ENCODE measurements at regions not wholly inside any gene's neighbourhood (a gene's known extent, or its start where the extent isn't known, plus 50 kb on each side); places are given as distances from the start of the nearest gene placed in this dataset.

DNA sequence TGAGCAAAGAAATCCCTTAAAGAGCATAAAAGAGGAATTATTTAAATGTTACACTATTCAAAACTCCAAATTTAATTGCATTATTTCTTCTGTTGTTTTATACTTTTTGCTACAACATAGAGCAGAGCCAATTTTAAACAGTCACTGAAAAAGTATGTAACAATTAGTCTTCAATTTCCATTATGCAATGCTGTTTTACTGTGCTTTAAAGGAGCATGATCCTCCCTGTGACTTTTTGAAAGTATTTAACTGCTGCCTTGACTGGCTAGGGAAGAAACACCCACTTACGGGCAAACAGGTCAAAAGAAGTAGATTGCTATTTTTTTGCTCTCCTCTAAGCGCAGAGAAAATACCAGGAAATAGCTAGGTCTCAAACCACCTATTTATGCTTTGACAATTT is 217.4 kb upstream of the GCFC2 start:
- H3K4me3 Mint-ChIP-seq (ENCODE audit: unreplicated experiment): no peak overlapping the region
- no peaks in the 10 kb centered on the region for H3K4me1 Mint-ChIP-seq (ENCODE audit: low read depth, unreplicated experiment)
- H3K27ac Mint-ChIP-seq (ENCODE audit: unreplicated experiment): no peak overlapping the region
- DNase-seq: no peak
- H3K36me3 Mint-ChIP-seq (ENCODE audit: unreplicated experiment): no peaks in the 10 kb centered on the region
- TF ChIP-seq, protein P1, sequence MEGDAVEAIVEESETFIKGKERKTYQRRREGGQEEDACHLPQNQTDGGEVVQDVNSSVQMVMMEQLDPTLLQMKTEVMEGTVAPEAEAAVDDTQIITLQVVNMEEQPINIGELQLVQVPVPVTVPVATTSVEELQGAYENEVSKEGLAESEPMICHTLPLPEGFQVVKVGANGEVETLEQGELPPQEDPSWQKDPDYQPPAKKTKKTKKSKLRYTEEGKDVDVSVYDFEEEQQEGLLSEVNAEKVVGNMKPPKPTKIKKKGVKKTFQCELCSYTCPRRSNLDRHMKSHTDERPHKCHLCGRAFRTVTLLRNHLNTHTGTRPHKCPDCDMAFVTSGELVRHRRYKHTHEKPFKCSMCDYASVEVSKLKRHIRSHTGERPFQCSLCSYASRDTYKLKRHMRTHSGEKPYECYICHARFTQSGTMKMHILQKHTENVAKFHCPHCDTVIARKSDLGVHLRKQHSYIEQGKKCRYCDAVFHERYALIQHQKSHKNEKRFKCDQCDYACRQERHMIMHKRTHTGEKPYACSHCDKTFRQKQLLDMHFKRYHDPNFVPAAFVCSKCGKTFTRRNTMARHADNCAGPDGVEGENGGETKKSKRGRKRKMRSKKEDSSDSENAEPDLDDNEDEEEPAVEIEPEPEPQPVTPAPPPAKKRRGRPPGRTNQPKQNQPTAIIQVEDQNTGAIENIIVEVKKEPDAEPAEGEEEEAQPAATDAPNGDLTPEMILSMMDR (IDR thresholded peaks at IDR 0.05; ENCODE audit: partially characterized antibody, unreplicated experiment): no peak
- H3K9me3 Mint-ChIP-seq (ENCODE audit: unreplicated experiment): no peaks in the 10 kb centered on the region
- H3K27me3 Mint-ChIP-seq (ENCODE audit: unreplicated experiment): no peaks in the 10 kb centered on the region

DNA sequence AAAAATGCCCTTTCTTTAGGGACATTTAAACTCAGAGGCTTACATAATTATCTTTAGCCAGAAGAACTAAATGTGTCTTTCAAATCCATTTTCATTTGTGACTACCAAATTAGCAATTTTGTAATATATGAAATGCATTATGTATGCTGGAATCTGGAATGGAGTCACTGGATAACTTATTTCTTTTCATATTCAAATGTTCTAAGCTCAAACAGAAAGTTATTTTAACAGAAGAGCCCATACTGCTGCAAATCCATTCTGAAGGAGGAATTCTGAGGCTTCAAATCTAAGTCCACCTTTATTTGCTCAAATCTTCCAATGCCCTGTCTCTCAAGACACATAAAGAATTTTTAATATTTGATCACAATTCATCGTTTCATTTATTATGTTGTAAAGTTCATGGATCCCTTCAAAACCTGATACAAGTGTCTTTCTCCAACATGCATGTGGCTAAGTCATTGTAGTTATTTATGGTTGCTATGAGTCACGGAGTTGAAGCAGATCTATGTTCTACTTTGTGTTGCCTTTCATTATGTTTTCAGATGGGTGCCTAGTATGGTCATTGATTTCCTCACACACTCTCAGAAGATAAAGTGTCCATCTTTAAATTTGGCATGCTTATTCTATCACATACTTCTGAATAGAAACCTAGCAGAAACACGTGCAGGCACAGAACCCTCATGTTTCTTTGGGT is 214.8 kb upstream of the GCFC2 start:
- peaks cover 3% of the 10 kb centered on the region for H3K4me1 Mint-ChIP-seq (ENCODE audit: low read depth, unreplicated experiment)
- H3K9me3 Mint-ChIP-seq (ENCODE audit: unreplicated experiment): no peaks in the 10 kb centered on the region
- H3K36me3 Mint-ChIP-seq (ENCODE audit: unreplicated experiment): no peaks in the 10 kb centered on the region
- no peak for DNase-seq
- TF ChIP-seq, protein P1 (IDR thresholded peaks at IDR 0.05; ENCODE audit: partially characterized antibody, unreplicated experiment): no peak
- H3K27me3 Mint-ChIP-seq (ENCODE audit: unreplicated experiment): no peaks in the 10 kb centered on the region
- no peak overlapping the region for H3K27ac Mint-ChIP-seq (ENCODE audit: unreplicated experiment)
- no peak overlapping the region for H3K4me3 Mint-ChIP-seq (ENCODE audit: unreplicated experiment)

DNA sequence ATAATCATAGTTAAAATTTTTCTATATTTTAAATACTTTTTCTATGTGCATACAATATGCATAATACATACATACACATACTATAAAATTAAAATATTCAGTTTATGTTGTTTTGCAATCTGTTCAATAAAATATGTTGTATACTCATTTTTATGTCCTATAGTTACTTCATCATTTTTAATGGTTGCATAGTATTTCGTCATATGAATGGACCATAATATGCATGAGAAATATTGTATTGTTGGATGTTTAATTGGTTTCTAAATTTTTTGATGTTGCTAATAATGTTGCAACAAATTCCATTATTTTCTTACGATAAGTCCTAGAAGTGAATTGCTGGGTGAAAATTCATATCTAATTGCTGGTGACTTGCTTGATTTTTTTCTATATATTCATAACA is 211.5 kb upstream of the GCFC2 start:
- TF ChIP-seq, protein P1 (IDR thresholded peaks at IDR 0.05; ENCODE audit: partially characterized antibody, unreplicated experiment): no peak
- H3K4me1 Mint-ChIP-seq (ENCODE audit: low read depth, unreplicated experiment): peaks cover 3% of the 10 kb centered on the region
- no peak overlapping the region for H3K27ac Mint-ChIP-seq (ENCODE audit: unreplicated experiment)
- no peak for DNase-seq
- no peaks in the 10 kb centered on the region for H3K9me3 Mint-ChIP-seq (ENCODE audit: unreplicated experiment)
- no peak overlapping the region for H3K4me3 Mint-ChIP-seq (ENCODE audit: unreplicated experiment)
- H3K36me3 Mint-ChIP-seq (ENCODE audit: unreplicated experiment): no peaks in the 10 kb centered on the region
- no peaks in the 10 kb centered on the region for H3K27me3 Mint-ChIP-seq (ENCODE audit: unreplicated experiment)

DNA sequence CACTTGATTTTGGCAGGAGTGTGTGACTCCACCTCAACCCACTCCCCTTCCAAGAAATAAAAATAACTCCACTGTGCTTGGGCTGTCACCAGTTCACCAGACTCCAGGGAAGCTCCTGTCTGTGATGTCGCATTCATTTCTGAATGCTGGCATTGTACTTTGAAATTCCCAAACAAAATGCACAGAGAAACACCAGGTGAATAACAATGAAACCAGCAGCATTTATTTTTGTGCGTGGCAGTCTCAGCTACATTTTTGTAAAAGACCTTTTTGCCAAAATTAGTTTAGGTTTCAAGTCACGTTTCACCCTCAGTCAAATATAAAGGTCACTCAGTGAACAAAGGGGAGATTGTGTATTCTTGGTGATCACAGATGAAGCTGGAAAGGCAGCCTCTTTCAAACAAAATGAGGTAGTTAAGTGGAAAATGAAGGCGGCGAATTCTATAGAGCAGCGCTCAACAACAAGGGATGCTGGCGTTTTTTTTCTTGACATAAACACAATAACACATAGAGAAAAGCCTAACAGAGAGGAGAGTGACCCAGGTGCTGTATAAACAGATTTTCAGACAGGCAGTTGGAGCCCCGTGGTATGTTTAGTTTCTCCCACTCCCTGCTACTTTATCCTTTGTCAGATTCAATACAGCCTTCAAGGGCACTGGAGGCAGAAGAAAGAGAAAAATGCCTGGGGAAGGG is 210.3 kb upstream of the GCFC2 start:
- no peak overlapping the region for H3K4me3 Mint-ChIP-seq (ENCODE audit: unreplicated experiment)
- no peak overlapping the region for H3K27ac Mint-ChIP-seq (ENCODE audit: unreplicated experiment)
- H3K9me3 Mint-ChIP-seq (ENCODE audit: unreplicated experiment): no peaks in the 10 kb centered on the region
- TF ChIP-seq, protein P1 (IDR thresholded peaks at IDR 0.05; ENCODE audit: partially characterized antibody, unreplicated experiment): no peak
- H3K4me1 Mint-ChIP-seq (ENCODE audit: low read depth, unreplicated experiment): peaks cover 3% of the 10 kb centered on the region
- no peak for DNase-seq
- no peaks in the 10 kb centered on the region for H3K27me3 Mint-ChIP-seq (ENCODE audit: unreplicated experiment)
- no peaks in the 10 kb centered on the region for H3K36me3 Mint-ChIP-seq (ENCODE audit: unreplicated experiment)
